ENCODE measurements at regions not wholly inside any gene's neighbourhood (a gene's known extent, or its start where the extent isn't known, plus 50 kb on each side); places are given as distances from the start of the nearest gene placed in this dataset.

DNA sequence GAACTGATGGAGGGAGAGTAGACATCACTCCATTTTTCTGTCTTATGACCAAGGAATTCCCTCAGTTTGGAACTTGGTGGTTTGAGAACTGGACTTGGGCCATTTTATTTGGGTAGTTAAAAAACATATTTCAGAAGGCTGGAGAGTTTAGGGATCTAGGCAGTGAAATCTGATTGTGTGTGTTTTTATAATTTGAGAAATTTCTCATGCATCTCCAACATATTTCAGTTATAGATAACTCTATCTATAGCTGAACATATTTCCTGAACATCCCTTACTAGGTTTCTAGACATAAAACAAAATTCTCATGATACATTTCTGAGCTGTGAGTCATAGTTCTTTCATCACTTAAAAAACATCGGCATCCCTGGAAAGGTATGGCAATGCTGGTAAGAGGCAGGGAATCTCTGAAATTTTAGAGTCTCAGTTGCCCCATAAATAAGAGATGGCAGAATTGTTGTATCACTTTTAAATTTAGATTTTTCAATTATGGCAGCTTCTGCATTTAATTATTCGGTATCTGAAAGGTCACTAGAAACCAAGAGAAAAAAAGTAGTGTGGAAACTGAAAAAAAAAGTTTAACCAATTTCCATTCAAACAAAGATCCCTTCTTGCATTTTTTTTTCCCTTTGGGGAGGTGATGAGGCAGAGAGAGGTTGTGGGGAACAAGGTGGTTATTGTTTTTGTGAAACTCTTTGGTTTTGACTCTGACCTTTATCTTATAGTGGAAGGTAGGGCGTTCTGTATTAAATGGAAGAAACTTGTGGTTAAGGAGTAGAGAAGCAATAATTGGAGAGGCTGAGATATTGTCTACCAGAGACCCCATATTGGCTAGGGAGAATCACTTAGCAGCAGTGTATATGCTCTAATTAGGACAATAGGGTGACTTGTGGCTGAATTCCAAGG, 102.9 kb downstream of the FASLG start:
- Histone ChIP-seq H2BK15ac (ENCODE audit: low read length) (no peak overlapping the region), H3K27ac (ENCODE audit: low read depth, low read length) (no peak overlapping the region), H4K5ac (ENCODE audit: insufficient read length, low read depth, low read length) (no peak overlapping the region), H3K14ac (ENCODE audit: insufficient read length) (no peak overlapping the region), H3K9me3 (ENCODE audit: insufficient read depth in 2 of 2, low read depth in 1 of 2, low read length in 1 of 2) (no peaks in the 10 kb centered on the region), H2BK120ac (replicated peaks; ENCODE audit: low read depth, low read length) (no peak overlapping the region), H2BK5ac (ENCODE audit: low read depth, low read length) (no peak overlapping the region), H3K79me1 (ENCODE audit: low read depth, low read length) (no peaks in the 10 kb centered on the region), H4K8ac (ENCODE audit: extremely low read depth, insufficient read depth, low read length) (no peak overlapping the region), H3K18ac (ENCODE audit: extremely low read depth, low read length) (no peak overlapping the region), H2BK12ac (ENCODE audit: low read depth, low read length) (no peak overlapping the region), H2AFZ (ENCODE audit: low read length) (no peak overlapping the region), H3K4me3 (ENCODE audit: extremely low read depth in 1 of 4, insufficient read depth in 2 of 4, low read depth in 3 of 4, low read length in 4 of 4) (no peak overlapping the region), H3K4me1 (replicated peaks in 1 of 4; ENCODE audit: control insufficient read depth in 3 of 4, insufficient read depth in 4 of 4, low read length in 3 of 4) (no peaks in the 10 kb centered on the region), H3K36me3 (ENCODE audit: control insufficient read depth in 2 of 4, insufficient read depth in 4 of 4, low read length in 3 of 4) (no peaks in the 10 kb centered on the region), H2AK5ac (ENCODE audit: low read depth, low read length) (no peak overlapping the region), H4K20me1 (replicated peaks in 1 of 2; ENCODE audit: control insufficient read depth in 1 of 2, insufficient read depth in 2 of 2, low read length in 2 of 2) (no peaks in the 10 kb centered on the region), H3K79me2 (ENCODE audit: control insufficient read depth in 1 of 2, insufficient read depth in 2 of 2, low read length in 2 of 2) (no peaks in the 10 kb centered on the region), H3K4me2 (ENCODE audit: insufficient read depth in 1 of 2, low read depth in 2 of 2, low read length in 2 of 2) (no peak overlapping the region), H4K91ac (replicated peaks; ENCODE audit: insufficient read length, low read length) (no peak overlapping the region), H3K23ac (ENCODE audit: insufficient read length) (no peak overlapping the region), H3K23me2 (ENCODE audit: low read depth, low read length) (no peaks in the 10 kb centered on the region), H2BK20ac (ENCODE audit: low read length) (no peak overlapping the region), H3K56ac (replicated peaks; ENCODE audit: insufficient read length, low read depth, low read length) (no peak overlapping the region), H3K9ac (replicated peaks in 1 of 4; ENCODE audit: extremely low read depth in 1 of 4, low read depth in 3 of 4, low read length in 3 of 4) (no peak overlapping the region), H3K4ac (replicated peaks; ENCODE audit: insufficient read length, low read depth, low read length) (no peak overlapping the region), H3K27me3 (replicated peaks in 1 of 4; ENCODE audit: control insufficient read depth in 3 of 4, extremely low read depth in 1 of 4, insufficient read depth in 3 of 4, low read length in 3 of 4) (no peaks in the 10 kb centered on the region)
- ChIA-PET POLR2A (ENCODE audit: partially characterized antibody) (no interaction called here), CTCF (ENCODE audit: partially characterized antibody) (interaction anchor here (2.6 kb wide), 1 partner anchor 19 kb away, joined by 10 read pairs; no protein-coding TSS in a partner anchor)
- DNase-seq (ENCODE audit: low read depth in 1 of 2, low spot score in 2 of 2) (no peak), FAIRE-seq (no peak)
- TF ChIP-seq EGR1 (IDR thresholded peaks at IDR 0.05; ENCODE audit: borderline replicate concordance, low read depth, low read length) (no peak), TEAD4 (IDR thresholded peaks at IDR 0.05; ENCODE audit: low read depth, low read length) (no peak), CEBPB (IDR thresholded peaks at IDR 0.05; ENCODE audit: low read depth, low read length) (no peak), POLR2A (IDR thresholded peaks at IDR 0.05; ENCODE audit: control extremely low read depth in 1 of 2, low read depth in 2 of 2, low read length in 2 of 2) (no peak), SAP30 (IDR thresholded peaks at IDR 0.05; ENCODE audit: insufficient read depth, insufficient replicate concordance, low read length) (no peak)
- TF ChIP-seq, protein P1, sequence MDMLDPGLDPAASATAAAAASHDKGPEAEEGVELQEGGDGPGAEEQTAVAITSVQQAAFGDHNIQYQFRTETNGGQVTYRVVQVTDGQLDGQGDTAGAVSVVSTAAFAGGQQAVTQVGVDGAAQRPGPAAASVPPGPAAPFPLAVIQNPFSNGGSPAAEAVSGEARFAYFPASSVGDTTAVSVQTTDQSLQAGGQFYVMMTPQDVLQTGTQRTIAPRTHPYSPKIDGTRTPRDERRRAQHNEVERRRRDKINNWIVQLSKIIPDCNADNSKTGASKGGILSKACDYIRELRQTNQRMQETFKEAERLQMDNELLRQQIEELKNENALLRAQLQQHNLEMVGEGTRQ (IDR thresholded peaks at IDR 0.05; ENCODE audit: low read length) = no peak
- 91% methylated on average over 3 of the region's 3 CpGs; no CpG with 5 or more reads in 1 of the 2 experiments for WGBS, 2 experiments (ENCODE audit: extremely low coverage in 1 of 2, insufficient coverage in 1 of 2, insufficient read length in 1 of 2, insufficient replicate concordance in 2 of 2, low coverage in 1 of 2, low lambda C conversion rate in 2 of 2, missing lambda C conversion rate in 1 of 2)

Data from H1 (cell line).